GM23338 (cell line): ENCODE measurements at regions not wholly inside any gene's neighbourhood (a gene's known extent, or its start where the extent isn't known, plus 50 kb on each side); places are given as distances from the start of the nearest gene placed in this dataset.

Source experiments
- ATAC-seq: fragments of 200-7000 bp; cut with Tn5 transposase; 3 replicates; pipeline ENCODE4 v1.9.1; 2020
- DNase-seq: peaks from one replicate; pipeline ENCODE4 v3.0.0-alpha.2; 2015; ENCODE audit warnings: low spot score
- H2AFZ ChIP-seq: fragments of 200-600 bp; sonication (generic); 2 replicates; pipeline ENCODE4 v1.8.0; 2016; ENCODE audit warnings: antibody characterized with exemption, mild to moderate bottlenecking, moderate library complexity
- H3F3A ChIP-seq: fragments of 200-600 bp; sonication (generic); replicated peaks from 2 replicates; pipeline ENCODE4 v1.8.0; 2017; ENCODE audit warnings: antibody characterized with exemption, mixed run types, low read depth
- H3K27ac ChIP-seq: fragments of 200-600 bp; sonication (generic); 2 replicates; pipeline ENCODE4 v1.6.1; 2016; ENCODE audit warnings: low read depth
- H3K27me3 ChIP-seq: fragments of 200-600 bp; sonication (generic); 2 replicates; pipeline ENCODE4 v1.8.0; 2016; ENCODE audit warnings: mild to moderate bottlenecking, mixed run types, moderate library complexity; ENCODE audit not compliant: insufficient read depth
- H3K36me3 ChIP-seq: fragments of 200-600 bp; sonication (generic); 2 replicates; pipeline ENCODE4 v1.8.0; 2016; ENCODE audit warnings: mild to moderate bottlenecking; ENCODE audit not compliant: insufficient read depth
- H3K4me1 ChIP-seq: fragments of 200-600 bp; sonication (generic); 2 replicates; pipeline ENCODE4 v1.8.0; 2016; ENCODE audit warnings: mild to moderate bottlenecking, moderate library complexity; ENCODE audit not compliant: insufficient read depth
- H3K4me2 ChIP-seq: fragments of 200-600 bp; sonication (generic); 2 replicates; pipeline ENCODE4 v1.7.1; 2017; ENCODE audit warnings: mixed run types
- H3K4me3 ChIP-seq: fragments of 200-600 bp; sonication (generic); 2 replicates; pipeline ENCODE4 v1.6.1; 2016; ENCODE audit warnings: mixed run types
- H3K79me2 ChIP-seq: fragments of 200-600 bp; sonication (generic); replicated peaks from 2 replicates; pipeline ENCODE4 v1.8.0; 2017; ENCODE audit warnings: mild to moderate bottlenecking; ENCODE audit not compliant: insufficient read depth
- H3K9me2 ChIP-seq: fragments of 200-600 bp; sonication (generic); 2 replicates; pipeline ENCODE4 v1.8.0; 2017; ENCODE audit not compliant: insufficient read depth
- H4K20me1 ChIP-seq: fragments of 200-600 bp; sonication (generic); replicated peaks from 2 replicates; pipeline ENCODE4 v1.8.0; 2017; ENCODE audit warnings: mild to moderate bottlenecking; ENCODE audit not compliant: insufficient read depth
- H3K27ac Mint-ChIP-seq: 2 replicates; pipeline ENCODE4 v1.8.0; 2020; ENCODE audit warnings: inconsistent platforms, mild to moderate bottlenecking, moderate library complexity, mixed read lengths
- H3K27me3 Mint-ChIP-seq: 3 replicates; pipeline ENCODE4 v1.8.0; 2022; ENCODE audit warnings: low read depth, mild to moderate bottlenecking, moderate library complexity, mixed read lengths, inconsistent platforms; ENCODE audit not compliant: insufficient read depth, poor library complexity
- H3K36me3 Mint-ChIP-seq: 3 replicates; pipeline ENCODE4 v1.8.0; 2021; ENCODE audit warnings: low read depth, mild to moderate bottlenecking, inconsistent platforms, moderate library complexity, mixed read lengths
- H3K4me1 Mint-ChIP-seq: 3 replicates; pipeline ENCODE4 v1.8.0; 2020; ENCODE audit warnings: mild to moderate bottlenecking, inconsistent platforms, mixed read lengths
- H3K4me3 Mint-ChIP-seq: 3 replicates; pipeline ENCODE4 v1.8.0; 2021; ENCODE audit warnings: moderate library complexity, mild to moderate bottlenecking, inconsistent platforms, mixed read lengths
- H3K9me3 Mint-ChIP-seq: 3 replicates; pipeline ENCODE4 v1.8.0; 2020; ENCODE audit warnings: moderate library complexity, mild to moderate bottlenecking, inconsistent platforms, mixed read lengths
- CTCF ChIP-seq, 2 experiments: fragments of 200-600 bp in 1 of 2; sonication (generic) in 1 of 2; conservative IDR thresholded peaks; 2 replicates each; pipeline versions ENCODE4 v1.5.1 to v1.6.1; 2016 to 2017; ENCODE audit warnings: antibody characterized with exemption in 2 of 2, low read depth in 2 of 2, mild to moderate bottlenecking in 2 of 2, moderate library complexity in 1 of 2
- EZH2 ChIP-seq: fragments of 200-600 bp; sonication (generic); IDR thresholded peaks from one replicate; pipeline ENCODE4 v1.8.0; 2017; ENCODE audit warnings: antibody characterized with exemption, mild to moderate bottlenecking, low read depth; ENCODE audit not compliant: unreplicated experiment
- POLR2AphosphoS5 ChIP-seq: IDR thresholded peaks from 2 replicates; pipeline ENCODE4 v1.6.1; 2016; ENCODE audit warnings: antibody characterized with exemption, low read depth
- ZNF114 ChIP-seq: fragments of 250-450 bp; sonication (Bioruptor Pico); IDR thresholded peaks from 2 replicates; pipeline ENCODE4 v1.5.0; 2020; ENCODE audit warnings: mild to moderate bottlenecking, moderate library complexity
- ZNF331 ChIP-seq: fragments of 250-450 bp; sonication (Bioruptor Pico); IDR thresholded peaks from 2 replicates; pipeline ENCODE4 v1.5.0; 2020; ENCODE audit warnings: low read depth, mild to moderate bottlenecking, moderate library complexity
- TF ChIP-seq, protein P1 (sequence below): IDR thresholded peaks from one replicate; pipeline ENCODE4 v1.6.1; 2018; ENCODE audit warnings: antibody characterized with exemption; ENCODE audit not compliant: unreplicated experiment
- TF ChIP-seq, protein P2 (sequence below): fragments of 250-450 bp; sonication (Bioruptor Pico); IDR thresholded peaks from 2 replicates; pipeline ENCODE4 v1.5.0; 2020; ENCODE audit warnings: mild to moderate bottlenecking, moderate library complexity

GRCh38 chr13:73334445-73334844 lies 275.6 kb downstream of the KLF5 start (continued):
- TF ChIP-seq CTCF (conservative IDR thresholded peaks at IDR 0.05; ENCODE audit: low read depth in 2 of 2): no peak
- TF ChIP-seq POLR2AphosphoS5: no peak
- no peak for TF ChIP-seq ZNF114
- no peak for TF ChIP-seq ZNF331 (CRISPR knock-in tag)
- TF ChIP-seq, protein P1, sequence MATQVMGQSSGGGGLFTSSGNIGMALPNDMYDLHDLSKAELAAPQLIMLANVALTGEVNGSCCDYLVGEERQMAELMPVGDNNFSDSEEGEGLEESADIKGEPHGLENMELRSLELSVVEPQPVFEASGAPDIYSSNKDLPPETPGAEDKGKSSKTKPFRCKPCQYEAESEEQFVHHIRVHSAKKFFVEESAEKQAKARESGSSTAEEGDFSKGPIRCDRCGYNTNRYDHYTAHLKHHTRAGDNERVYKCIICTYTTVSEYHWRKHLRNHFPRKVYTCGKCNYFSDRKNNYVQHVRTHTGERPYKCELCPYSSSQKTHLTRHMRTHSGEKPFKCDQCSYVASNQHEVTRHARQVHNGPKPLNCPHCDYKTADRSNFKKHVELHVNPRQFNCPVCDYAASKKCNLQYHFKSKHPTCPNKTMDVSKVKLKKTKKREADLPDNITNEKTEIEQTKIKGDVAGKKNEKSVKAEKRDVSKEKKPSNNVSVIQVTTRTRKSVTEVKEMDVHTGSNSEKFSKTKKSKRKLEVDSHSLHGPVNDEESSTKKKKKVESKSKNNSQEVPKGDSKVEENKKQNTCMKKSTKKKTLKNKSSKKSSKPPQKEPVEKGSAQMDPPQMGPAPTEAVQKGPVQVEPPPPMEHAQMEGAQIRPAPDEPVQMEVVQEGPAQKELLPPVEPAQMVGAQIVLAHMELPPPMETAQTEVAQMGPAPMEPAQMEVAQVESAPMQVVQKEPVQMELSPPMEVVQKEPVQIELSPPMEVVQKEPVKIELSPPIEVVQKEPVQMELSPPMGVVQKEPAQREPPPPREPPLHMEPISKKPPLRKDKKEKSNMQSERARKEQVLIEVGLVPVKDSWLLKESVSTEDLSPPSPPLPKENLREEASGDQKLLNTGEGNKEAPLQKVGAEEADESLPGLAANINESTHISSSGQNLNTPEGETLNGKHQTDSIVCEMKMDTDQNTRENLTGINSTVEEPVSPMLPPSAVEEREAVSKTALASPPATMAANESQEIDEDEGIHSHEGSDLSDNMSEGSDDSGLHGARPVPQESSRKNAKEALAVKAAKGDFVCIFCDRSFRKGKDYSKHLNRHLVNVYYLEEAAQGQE: no peak
- TF ChIP-seq EZH2: no peak

DNA sequence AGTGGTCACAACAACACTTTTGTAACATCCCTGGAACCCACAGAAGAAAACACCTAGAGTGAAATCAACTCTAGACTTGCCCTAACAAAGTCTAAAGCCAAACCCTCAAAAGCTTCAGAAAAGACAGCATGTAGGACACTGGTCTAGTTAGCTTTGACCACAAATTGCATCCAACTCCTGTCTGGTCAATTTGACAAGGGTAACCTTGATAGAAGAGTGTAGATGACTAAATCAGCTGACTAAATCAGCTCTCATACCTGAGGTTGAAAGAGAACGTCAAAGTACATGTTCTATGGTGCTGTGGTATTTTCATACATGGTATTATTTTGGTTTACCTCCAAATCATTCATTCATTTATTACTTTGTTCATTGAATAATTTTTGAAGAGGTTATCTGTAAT lies 272.8 kb downstream of the KLF5 start:
- H3K4me3 Mint-ChIP-seq: no peak overlapping the region
- no peaks in the 10 kb centered on the region for H3K9me3 Mint-ChIP-seq
- Histone ChIP-seq H4K20me1 (no peaks in the 10 kb centered on the region), H3K4me2 (no peak overlapping the region), H3K9me2 (no peaks in the 10 kb centered on the region), H3K79me2 (no peaks in the 10 kb centered on the region), H3K27ac (no peak overlapping the region), H3K4me1 (0 out of 2 replicates have a peak, but pooled peaks cover 5% of the 10 kb centered on the region), H3K4me3 (no peak overlapping the region), H3K27me3 (no peaks in the 10 kb centered on the region), H2AFZ (no peak overlapping the region), H3K36me3 (no peaks in the 10 kb centered on the region), H3F3A (no peaks in the 10 kb centered on the region)
- no peaks in the 10 kb centered on the region for H3K36me3 Mint-ChIP-seq
- no peaks in the 10 kb centered on the region for H3K27me3 Mint-ChIP-seq
- no peak overlapping the region for H3K27ac Mint-ChIP-seq
- no peak for DNase-seq
- peaks cover 8% of the 10 kb centered on the region; the same call in 2 of the 3 replicates for H3K4me1 Mint-ChIP-seq
- no peak for ATAC-seq
- TF ChIP-seq, protein P2, sequence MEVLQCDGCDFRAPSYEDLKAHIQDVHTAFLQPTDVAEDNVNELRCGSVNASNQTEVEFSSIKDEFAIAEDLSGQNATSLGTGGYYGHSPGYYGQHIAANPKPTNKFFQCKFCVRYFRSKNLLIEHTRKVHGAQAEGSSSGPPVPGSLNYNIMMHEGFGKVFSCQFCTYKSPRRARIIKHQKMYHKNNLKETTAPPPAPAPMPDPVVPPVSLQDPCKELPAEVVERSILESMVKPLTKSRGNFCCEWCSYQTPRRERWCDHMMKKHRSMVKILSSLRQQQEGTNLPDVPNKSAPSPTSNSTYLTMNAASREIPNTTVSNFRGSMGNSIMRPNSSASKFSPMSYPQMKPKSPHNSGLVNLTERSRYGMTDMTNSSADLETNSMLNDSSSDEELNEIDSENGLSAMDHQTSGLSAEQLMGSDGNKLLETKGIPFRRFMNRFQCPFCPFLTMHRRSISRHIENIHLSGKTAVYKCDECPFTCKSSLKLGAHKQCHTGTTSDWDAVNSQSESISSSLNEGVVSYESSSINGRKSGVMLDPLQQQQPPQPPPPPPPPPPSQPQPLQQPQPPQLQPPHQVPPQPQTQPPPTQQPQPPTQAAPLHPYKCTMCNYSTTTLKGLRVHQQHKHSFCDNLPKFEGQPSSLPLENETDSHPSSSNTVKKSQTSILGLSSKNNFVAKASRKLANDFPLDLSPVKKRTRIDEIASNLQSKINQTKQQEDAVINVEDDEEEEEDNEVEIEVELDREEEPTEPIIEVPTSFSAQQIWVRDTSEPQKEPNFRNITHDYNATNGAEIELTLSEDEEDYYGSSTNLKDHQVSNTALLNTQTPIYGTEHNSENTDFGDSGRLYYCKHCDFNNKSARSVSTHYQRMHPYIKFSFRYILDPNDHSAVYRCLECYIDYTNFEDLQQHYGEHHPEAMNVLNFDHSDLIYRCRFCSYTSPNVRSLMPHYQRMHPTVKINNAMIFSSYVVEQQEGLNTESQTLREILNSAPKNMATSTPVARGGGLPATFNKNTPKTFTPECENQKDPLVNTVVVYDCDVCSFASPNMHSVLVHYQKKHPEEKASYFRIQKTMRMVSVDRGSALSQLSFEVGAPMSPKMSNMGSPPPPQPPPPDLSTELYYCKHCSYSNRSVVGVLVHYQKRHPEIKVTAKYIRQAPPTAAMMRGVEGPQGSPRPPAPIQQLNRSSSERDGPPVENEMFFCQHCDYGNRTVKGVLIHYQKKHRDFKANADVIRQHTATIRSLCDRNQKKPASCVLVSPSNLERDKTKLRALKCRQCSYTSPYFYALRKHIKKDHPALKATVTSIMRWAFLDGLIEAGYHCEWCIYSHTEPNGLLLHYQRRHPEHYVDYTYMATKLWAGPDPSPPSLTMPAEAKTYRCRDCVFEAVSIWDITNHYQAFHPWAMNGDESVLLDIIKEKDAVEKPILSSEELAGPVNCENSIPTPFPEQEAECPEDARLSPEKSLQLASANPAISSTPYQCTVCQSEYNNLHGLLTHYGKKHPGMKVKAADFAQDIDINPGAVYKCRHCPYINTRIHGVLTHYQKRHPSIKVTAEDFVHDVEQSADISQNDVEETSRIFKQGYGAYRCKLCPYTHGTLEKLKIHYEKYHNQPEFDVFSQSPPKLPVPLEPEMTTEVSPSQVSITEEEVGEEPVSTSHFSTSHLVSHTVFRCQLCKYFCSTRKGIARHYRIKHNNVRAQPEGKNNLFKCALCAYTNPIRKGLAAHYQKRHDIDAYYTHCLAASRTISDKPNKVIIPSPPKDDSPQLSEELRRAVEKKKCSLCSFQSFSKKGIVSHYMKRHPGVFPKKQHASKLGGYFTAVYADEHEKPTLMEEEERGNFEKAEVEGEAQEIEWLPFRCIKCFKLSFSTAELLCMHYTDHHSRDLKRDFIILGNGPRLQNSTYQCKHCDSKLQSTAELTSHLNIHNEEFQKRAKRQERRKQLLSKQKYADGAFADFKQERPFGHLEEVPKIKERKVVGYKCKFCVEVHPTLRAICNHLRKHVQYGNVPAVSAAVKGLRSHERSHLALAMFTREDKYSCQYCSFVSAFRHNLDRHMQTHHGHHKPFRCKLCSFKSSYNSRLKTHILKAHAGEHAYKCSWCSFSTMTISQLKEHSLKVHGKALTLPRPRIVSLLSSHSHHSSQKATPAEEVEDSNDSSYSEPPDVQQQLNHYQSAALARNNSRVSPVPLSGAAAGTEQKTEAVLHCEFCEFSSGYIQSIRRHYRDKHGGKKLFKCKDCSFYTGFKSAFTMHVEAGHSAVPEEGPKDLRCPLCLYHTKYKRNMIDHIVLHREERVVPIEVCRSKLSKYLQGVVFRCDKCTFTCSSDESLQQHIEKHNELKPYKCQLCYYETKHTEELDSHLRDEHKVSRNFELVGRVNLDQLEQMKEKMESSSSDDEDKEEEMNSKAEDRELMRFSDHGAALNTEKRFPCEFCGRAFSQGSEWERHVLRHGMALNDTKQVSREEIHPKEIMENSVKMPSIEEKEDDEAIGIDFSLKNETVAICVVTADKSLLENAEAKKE (CRISPR knock-in tag): no peak
- TF ChIP-seq, protein P1: no peak
- no peak for TF ChIP-seq CTCF (conservative IDR thresholded peaks at IDR 0.05; ENCODE audit: low read depth in 2 of 2)
